Umbilical cord (tissue), 1 donor: ENCODE measurements at regions not wholly inside any gene's neighbourhood (a gene's known extent, or its start where the extent isn't known, plus 50 kb on each side); places are given as distances from the start of the nearest gene placed in this dataset.
"Not testable (repeated sequence)": the region's sequence is repeated elsewhere in the genome, so short reads cannot be mapped to it uniquely, and the experiment has no call there.

Source experiments
- DNase-seq: peaks from one replicate; pipeline ENCODE4 v3.0.0-alpha.2; 2015; ENCODE audit warnings: low spot score

- DNase-seq: peak; percentile 50
Measured at GRCh38 chr14:103260629-103261124, 73.4 kb upstream of the EIF5 start.

GRCh38 chr14:103267226-103267910, 66.7 kb upstream of the EIF5 start:
- no peak for DNase-seq

- no peak for DNase-seq
Measured at GRCh38 chr14:103271189-103271588, 62.8 kb upstream of the EIF5 start.

GRCh38 chr14:103273145-103273744, 60.8 kb upstream of the EIF5 start:
- no peak for DNase-seq

GRCh38 chr14:103273745-103274615, 60.1 kb upstream of the EIF5 start:
- DNase-seq: no peak

GRCh38 chr14:103275000-103275399, 59.0 kb upstream of the EIF5 start:
- DNase-seq: no peak

- no peak for DNase-seq
Measured at GRCh38 chr14:103277931-103278330, 56.1 kb upstream of the EIF5 start.

GRCh38 chr14:103279142-103280025, 54.7 kb upstream of the EIF5 start:
- no peak for DNase-seq

- DNase-seq: no peak
Measured at GRCh38 chr14:103280278-103280928, 53.6 kb upstream of the EIF5 start.

GRCh38 chr14:103281496-103282231, 52.4 kb upstream of the EIF5 start:
- peak; percentile 68 for DNase-seq

GRCh38 chr14:103282309-103282708, 51.7 kb upstream of the EIF5 start:
- DNase-seq: not testable (repeated sequence)

- DNase-seq: no peak
Measured at GRCh38 chr14:103282932-103283331, 51.1 kb upstream of the EIF5 start.

GRCh38 chr14:103283916-103284315, 50.1 kb upstream of the EIF5 start:
- no peak for DNase-seq
